Astrocyte (in vitro differentiated cells and primary cell): ENCODE measurements at regions not wholly inside any gene's neighbourhood (a gene's known extent, or its start where the extent isn't known, plus 50 kb on each side); places are given as distances from the start of the nearest gene placed in this dataset.

ENCODE experiments used
- DNase-seq: peaks from one replicate; pipeline ENCODE4 v3.0.0-alpha.2; 2010; ENCODE audit warnings: low read depth
- FAIRE-seq: peaks from 2 replicates; lab custom pipeline; 2011; peaks lifted over from hg19 to GRCh38; lab: Jason Lieb, UNC
- H2AFZ ChIP-seq: 2 replicates; pipeline ENCODE4 v1.6.0; 2012; ENCODE audit warnings: low read depth, low read length, inconsistent platforms
- H3K27ac ChIP-seq: 2 replicates; pipeline ENCODE4 v1.5.1; 2011; ENCODE audit warnings: low read depth, low read length, inconsistent platforms
- H3K27me3 ChIP-seq: 2 replicates; pipeline ENCODE4 v1.6.0; 2011; ENCODE audit warnings: low read length, inconsistent platforms; ENCODE audit not compliant: insufficient read depth
- H3K36me3 ChIP-seq: 2 replicates; pipeline ENCODE4 v1.5.1; 2011; ENCODE audit warnings: low read length, inconsistent platforms; ENCODE audit not compliant: insufficient read depth
- H3K4me1 ChIP-seq: 2 replicates; pipeline ENCODE4 v1.5.1; 2011; ENCODE audit warnings: low read length, inconsistent platforms; ENCODE audit not compliant: insufficient read depth
- H3K4me2 ChIP-seq: 2 replicates; pipeline ENCODE4 v1.6.0; 2012; ENCODE audit warnings: low read length, inconsistent platforms
- H3K4me3 ChIP-seq: 2 replicates; pipeline ENCODE4 v1.5.1; 2011; ENCODE audit warnings: low read depth, mild to moderate bottlenecking, low read length, inconsistent platforms; ENCODE audit not compliant: insufficient read depth
- H3K79me2 ChIP-seq: 2 replicates; pipeline ENCODE4 v1.6.0; 2012; ENCODE audit warnings: mild to moderate bottlenecking, low read length, inconsistent platforms; ENCODE audit not compliant: insufficient read depth
- H3K9ac ChIP-seq: 2 replicates; pipeline ENCODE4 v1.6.0; 2012; ENCODE audit warnings: mild to moderate bottlenecking, low read length, inconsistent platforms
- H3K9me3 ChIP-seq: 2 replicates; pipeline ENCODE4 v1.5.1; 2012; ENCODE audit warnings: low read depth, mild to moderate bottlenecking, low read length, inconsistent platforms; ENCODE audit not compliant: insufficient read depth
- H4K20me1 ChIP-seq: 2 replicates; pipeline ENCODE4 v1.6.0; 2012; ENCODE audit warnings: low read length, inconsistent platforms; ENCODE audit not compliant: insufficient read depth
- H3K27ac Mint-ChIP-seq: one replicate; pipeline ENCODE4 v1.8.0; 2021; ENCODE audit warnings: mild to moderate bottlenecking, mixed read lengths; ENCODE audit not compliant: unreplicated experiment
- H3K27me3 Mint-ChIP-seq: one replicate; pipeline ENCODE4 v1.8.0; 2021; ENCODE audit warnings: low read depth, mixed read lengths; ENCODE audit not compliant: unreplicated experiment
- H3K36me3 Mint-ChIP-seq: one replicate; pipeline ENCODE4 v1.8.0; 2021; ENCODE audit warnings: low read depth, mixed read lengths; ENCODE audit not compliant: unreplicated experiment
- H3K4me1 Mint-ChIP-seq: one replicate; pipeline ENCODE4 v1.8.0; 2021; ENCODE audit warnings: low read depth, mixed read lengths; ENCODE audit not compliant: unreplicated experiment
- H3K4me3 Mint-ChIP-seq: one replicate; pipeline ENCODE4 v1.8.0; 2021; ENCODE audit warnings: mild to moderate bottlenecking, moderate library complexity, mixed read lengths; ENCODE audit not compliant: unreplicated experiment
- H3K9me3 Mint-ChIP-seq: one replicate; pipeline ENCODE4 v1.8.0; 2021; ENCODE audit warnings: mild to moderate bottlenecking, mixed read lengths; ENCODE audit not compliant: unreplicated experiment
- EZH2 ChIP-seq: IDR thresholded peaks from 2 replicates; pipeline ENCODE4 v1.6.1; 2012; ENCODE audit warnings: mild to moderate bottlenecking, low read length, inconsistent platforms; ENCODE audit not compliant: insufficient read depth
- TF ChIP-seq, protein P1 (sequence below): IDR thresholded peaks from 2 replicates; pipeline ENCODE4 v1.5.1; 2011; ENCODE audit warnings: low read depth, mild to moderate bottlenecking, inconsistent platforms, low read length, moderate library complexity; ENCODE audit not compliant: insufficient read depth

DNA sequence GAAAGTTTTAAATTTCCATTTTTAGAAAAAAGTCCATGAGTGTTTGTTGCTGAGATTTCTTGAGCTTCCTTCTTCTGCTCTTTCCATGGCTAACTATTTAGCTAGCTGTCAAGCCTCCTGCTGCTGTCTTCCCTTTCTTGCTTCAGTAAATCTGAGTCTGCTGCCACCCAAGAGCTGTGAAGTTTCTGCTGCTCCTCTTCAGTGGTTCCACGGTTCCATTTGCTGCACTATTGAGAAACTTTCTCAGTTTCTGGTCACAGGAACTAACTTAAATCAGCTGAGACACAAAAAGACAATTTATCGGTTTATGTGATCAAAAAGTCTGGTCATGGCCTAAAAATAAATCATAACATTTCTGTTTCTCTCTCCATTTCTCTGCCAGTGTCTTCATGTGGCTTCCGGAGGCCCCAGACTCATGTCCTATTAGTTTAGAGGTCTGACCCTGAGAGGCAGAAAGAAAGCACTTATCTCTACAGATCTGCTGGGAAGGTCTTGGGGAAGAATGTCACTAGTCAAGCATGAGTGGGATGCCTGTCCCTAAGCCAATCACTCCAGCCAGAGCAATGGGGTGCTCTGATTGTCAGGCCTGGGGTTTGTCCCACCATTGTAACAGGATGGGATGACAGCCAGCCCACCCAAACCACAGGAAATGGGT is 73.0 kb upstream of the ARL4C start:
- Histone ChIP-seq H3K27me3 (no peaks in the 10 kb centered on the region), H3K9me3 (no peaks in the 10 kb centered on the region), H3K4me3 (no peak overlapping the region), H3K4me2 (no peak overlapping the region), H3K9ac (no peak overlapping the region), H3K4me1 (peaks cover 5% of the 10 kb centered on the region), H4K20me1 (no peaks in the 10 kb centered on the region), H3K79me2 (no peaks in the 10 kb centered on the region), H3K36me3 (no peaks in the 10 kb centered on the region), H3K27ac (no peak overlapping the region), H2AFZ (no peak overlapping the region)
- H3K36me3 Mint-ChIP-seq, result no peaks in the 10 kb centered on the region
- FAIRE-seq (no peak), DNase-seq (no peak)
- no peaks in the 10 kb centered on the region for H3K27me3 Mint-ChIP-seq
- peaks cover 2% of the 10 kb centered on the region for H3K9me3 Mint-ChIP-seq
- TF ChIP-seq, protein P1, sequence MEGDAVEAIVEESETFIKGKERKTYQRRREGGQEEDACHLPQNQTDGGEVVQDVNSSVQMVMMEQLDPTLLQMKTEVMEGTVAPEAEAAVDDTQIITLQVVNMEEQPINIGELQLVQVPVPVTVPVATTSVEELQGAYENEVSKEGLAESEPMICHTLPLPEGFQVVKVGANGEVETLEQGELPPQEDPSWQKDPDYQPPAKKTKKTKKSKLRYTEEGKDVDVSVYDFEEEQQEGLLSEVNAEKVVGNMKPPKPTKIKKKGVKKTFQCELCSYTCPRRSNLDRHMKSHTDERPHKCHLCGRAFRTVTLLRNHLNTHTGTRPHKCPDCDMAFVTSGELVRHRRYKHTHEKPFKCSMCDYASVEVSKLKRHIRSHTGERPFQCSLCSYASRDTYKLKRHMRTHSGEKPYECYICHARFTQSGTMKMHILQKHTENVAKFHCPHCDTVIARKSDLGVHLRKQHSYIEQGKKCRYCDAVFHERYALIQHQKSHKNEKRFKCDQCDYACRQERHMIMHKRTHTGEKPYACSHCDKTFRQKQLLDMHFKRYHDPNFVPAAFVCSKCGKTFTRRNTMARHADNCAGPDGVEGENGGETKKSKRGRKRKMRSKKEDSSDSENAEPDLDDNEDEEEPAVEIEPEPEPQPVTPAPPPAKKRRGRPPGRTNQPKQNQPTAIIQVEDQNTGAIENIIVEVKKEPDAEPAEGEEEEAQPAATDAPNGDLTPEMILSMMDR, result no peak
- no peak for TF ChIP-seq EZH2
- no peak overlapping the region for H3K4me3 Mint-ChIP-seq
- peak overlapping the region; percentile 4 for H3K27ac Mint-ChIP-seq
- H3K4me1 Mint-ChIP-seq, result peaks cover 46% of the 10 kb centered on the region

DNA sequence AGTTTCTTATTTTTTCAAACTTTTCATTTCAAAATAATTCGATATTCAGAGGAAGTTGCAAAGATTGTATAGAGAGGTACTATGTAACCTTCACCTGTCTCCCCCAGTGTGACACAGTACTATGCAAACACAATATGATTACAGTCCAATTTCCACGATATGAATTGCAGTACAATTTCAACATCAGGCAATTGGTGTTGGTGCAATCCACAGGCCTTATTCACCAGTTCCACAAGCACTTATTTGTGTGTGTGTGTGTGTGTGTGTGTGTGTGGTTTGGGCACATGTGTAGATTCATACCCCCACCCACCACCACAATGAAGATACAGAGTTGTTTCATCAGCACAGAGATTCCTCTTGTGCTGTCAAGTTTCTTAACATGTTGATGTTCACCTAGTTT is 69.7 kb upstream of the ARL4C start:
- Histone ChIP-seq H3K27me3 (no peaks in the 10 kb centered on the region), H3K4me2 (no peak overlapping the region), H3K27ac (no peak overlapping the region), H4K20me1 (no peaks in the 10 kb centered on the region), H3K4me3 (no peak overlapping the region), H3K9me3 (no peaks in the 10 kb centered on the region), H2AFZ (no peak overlapping the region), H3K79me2 (no peaks in the 10 kb centered on the region), H3K4me1 (peaks cover 5% of the 10 kb centered on the region), H3K9ac (no peak overlapping the region), H3K36me3 (no peaks in the 10 kb centered on the region)
- no peaks in the 10 kb centered on the region for H3K36me3 Mint-ChIP-seq
- no peaks in the 10 kb centered on the region for H3K27me3 Mint-ChIP-seq
- H3K9me3 Mint-ChIP-seq, result no peaks in the 10 kb centered on the region
- FAIRE-seq (no peak), DNase-seq (no peak)
- no peak overlapping the region for H3K4me3 Mint-ChIP-seq
- TF ChIP-seq EZH2, result no peak
- TF ChIP-seq, protein P1, result no peak
- no peak overlapping the region for H3K27ac Mint-ChIP-seq
- peaks cover 44% of the 10 kb centered on the region for H3K4me1 Mint-ChIP-seq

DNA sequence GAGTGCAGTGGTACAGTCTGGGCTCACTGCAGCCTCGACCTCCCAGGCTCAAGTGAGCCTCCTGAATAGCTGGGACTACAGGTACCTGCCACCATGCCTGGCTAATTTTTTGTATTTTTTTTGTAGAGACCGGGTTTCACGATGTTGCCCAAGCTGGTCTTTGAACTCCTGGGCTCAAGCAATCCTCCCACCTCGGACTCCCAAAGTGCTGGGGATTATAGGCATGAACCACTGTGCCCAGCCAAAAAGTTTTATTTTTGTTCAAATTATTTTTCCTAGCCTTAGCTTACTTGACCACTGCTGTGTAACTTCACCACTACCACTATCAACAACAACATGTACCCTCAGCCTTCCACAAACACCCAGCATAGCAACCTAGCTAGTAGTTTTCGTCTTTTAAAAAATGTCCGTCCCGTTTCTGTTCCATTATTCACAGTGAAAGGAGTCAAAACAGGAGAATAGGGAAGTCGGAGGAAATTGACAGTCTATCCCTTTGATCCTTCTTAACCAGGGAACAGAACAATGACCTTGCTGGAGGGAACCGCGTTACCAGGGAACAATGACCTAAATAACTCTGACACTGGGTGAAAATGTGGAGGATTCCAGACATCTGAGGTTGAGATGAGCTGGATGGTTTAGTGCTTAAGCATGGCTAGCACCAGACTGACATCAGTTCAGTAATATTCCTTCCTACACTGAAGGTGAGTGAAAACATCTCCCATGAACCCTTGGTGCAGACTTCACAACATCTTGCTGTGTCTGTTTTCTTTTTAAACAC is 69.2 kb upstream of the ARL4C start:
- H3K36me3 Mint-ChIP-seq, result no peaks in the 10 kb centered on the region
- Histone ChIP-seq H3K27ac (no peak overlapping the region), H3K4me3 (no peak overlapping the region), H3K4me1 (peaks cover 5% of the 10 kb centered on the region), H3K36me3 (no peaks in the 10 kb centered on the region), H3K79me2 (no peaks in the 10 kb centered on the region), H3K9ac (no peak overlapping the region), H2AFZ (peak overlapping the region; percentile 32), H4K20me1 (no peaks in the 10 kb centered on the region), H3K9me3 (no peaks in the 10 kb centered on the region), H3K4me2 (no peak overlapping the region), H3K27me3 (no peaks in the 10 kb centered on the region)
- H3K27me3 Mint-ChIP-seq, result no peaks in the 10 kb centered on the region
- TF ChIP-seq, protein P1, result no peak
- no peak for TF ChIP-seq EZH2
- peak overlapping the region; percentile 50 for H3K27ac Mint-ChIP-seq
- DNase-seq, result no peak
- no peak overlapping the region for H3K4me3 Mint-ChIP-seq
- H3K9me3 Mint-ChIP-seq, result no peaks in the 10 kb centered on the region
- FAIRE-seq, result no peak
- H3K4me1 Mint-ChIP-seq, result peaks cover 39% of the 10 kb centered on the region
